GM12873 (cell line): ENCODE measurements at regions not wholly inside any gene's neighbourhood (a gene's known extent, or its start where the extent isn't known, plus 50 kb on each side); places are given as distances from the start of the nearest gene placed in this dataset.

ENCODE experiments used
- CTCF ChIP-seq: IDR thresholded peaks from 2 replicates; pipeline ENCODE4 v1.5.1; 2012; ENCODE audit warnings: low read depth, mild to moderate bottlenecking, moderate library complexity, low read length, control low read depth; ENCODE audit not compliant: insufficient read depth; ENCODE audit errors: missing control alignments

- TF ChIP-seq CTCF: no peak
Observed at GRCh38 chr12:58071994-58072393, 130.6 kb downstream of the ATP23 start.

- TF ChIP-seq CTCF: no peak
Observed at GRCh38 chr12:58074259-58074658, 132.9 kb downstream of the ATP23 start.

DNA sequence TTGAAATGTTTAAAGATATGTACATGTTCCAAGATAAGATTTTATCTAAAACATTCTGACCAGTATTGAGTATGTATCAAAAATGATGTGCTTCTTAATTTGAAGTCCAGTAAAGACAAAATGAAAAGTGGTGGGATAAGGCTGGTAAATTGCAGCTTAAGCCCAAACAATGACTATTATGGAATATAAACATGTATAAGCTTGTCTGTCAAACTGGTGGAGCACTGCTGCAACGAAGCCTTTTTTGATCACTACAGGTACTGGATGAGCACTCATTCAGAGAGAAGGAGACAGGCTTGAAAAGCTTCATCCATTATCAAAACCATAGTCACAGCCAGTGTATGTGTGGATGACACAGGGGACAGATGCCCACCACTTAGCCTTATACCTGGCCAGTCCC, 138.4 kb downstream of the ATP23 start:
- TF ChIP-seq CTCF: no peak

- TF ChIP-seq CTCF: no peak
Observed at GRCh38 chr12:58081488-58081887, 140.1 kb downstream of the ATP23 start.

GRCh38 chr12:58082996-58083395, 141.6 kb downstream of the ATP23 start:
- no peak for TF ChIP-seq CTCF

GRCh38 chr12:58086006-58086405, 144.6 kb downstream of the ATP23 start:
- no peak for TF ChIP-seq CTCF

GRCh38 chr12:58086930-58087329, 145.6 kb downstream of the ATP23 start:
- no peak for TF ChIP-seq CTCF
